ENCODE measurements at regions not wholly inside any gene's neighbourhood (a gene's known extent, or its start where the extent isn't known, plus 50 kb on each side); places are given as distances from the start of the nearest gene placed in this dataset.
"Not testable (repeated sequence)": the region's sequence is repeated elsewhere in the genome, so short reads cannot be mapped to it uniquely, and the experiment has no call there.

DNA sequence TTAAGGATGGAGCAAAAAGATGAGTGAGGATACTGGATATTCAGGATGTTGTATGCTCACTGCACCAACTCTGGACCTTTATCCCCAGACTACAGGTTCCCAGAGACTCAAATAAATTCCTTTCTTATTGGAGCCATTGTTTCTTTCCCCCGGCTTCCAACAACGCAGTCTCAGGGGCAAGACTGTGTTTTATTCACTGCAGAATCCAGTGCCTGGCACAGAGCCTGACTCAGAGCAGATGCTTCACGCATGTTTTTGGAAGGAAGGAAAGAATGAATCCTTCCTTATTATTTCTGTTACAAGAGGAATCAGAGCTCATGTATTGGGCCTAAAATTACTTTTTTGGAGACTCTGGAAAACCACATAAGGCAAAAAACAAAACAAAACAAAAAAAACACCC lies 96.0 kb upstream of the VGLL4 start:
- no peak overlapping the region for H3K4me3 ChIP-seq (ENCODE audit: low read depth, low read length)
- DNase-seq (ENCODE audit: low read depth) = no peak
- no peak for TF ChIP-seq CTCF (conservative IDR thresholded peaks at IDR 0.05; ENCODE audit: low read depth, low read length)

DNA sequence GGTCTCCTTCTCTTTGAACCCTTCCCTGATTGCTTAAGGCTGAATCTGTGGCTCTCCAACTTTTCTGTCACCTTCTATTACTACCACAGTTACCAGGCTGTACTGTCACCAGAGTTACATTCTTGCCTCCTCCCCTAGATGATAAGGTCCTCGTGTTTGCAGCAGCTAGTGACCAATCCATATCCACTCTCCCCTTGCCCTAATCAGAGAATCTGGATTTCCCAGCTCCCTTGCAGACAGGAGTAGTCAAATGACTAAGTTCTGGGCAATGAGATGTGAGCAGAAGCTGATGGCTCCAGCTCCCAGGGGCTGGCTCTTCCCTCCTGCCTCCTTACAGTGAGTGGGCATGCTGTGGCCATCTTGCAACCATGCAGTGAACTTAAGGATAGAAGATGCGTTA lies 95.4 kb upstream of the VGLL4 start:
- no peak overlapping the region for H3K4me3 ChIP-seq (ENCODE audit: low read depth, low read length)
- no peak for DNase-seq (ENCODE audit: low read depth)
- TF ChIP-seq CTCF (conservative IDR thresholded peaks at IDR 0.05; ENCODE audit: low read depth, low read length) = no peak

DNA sequence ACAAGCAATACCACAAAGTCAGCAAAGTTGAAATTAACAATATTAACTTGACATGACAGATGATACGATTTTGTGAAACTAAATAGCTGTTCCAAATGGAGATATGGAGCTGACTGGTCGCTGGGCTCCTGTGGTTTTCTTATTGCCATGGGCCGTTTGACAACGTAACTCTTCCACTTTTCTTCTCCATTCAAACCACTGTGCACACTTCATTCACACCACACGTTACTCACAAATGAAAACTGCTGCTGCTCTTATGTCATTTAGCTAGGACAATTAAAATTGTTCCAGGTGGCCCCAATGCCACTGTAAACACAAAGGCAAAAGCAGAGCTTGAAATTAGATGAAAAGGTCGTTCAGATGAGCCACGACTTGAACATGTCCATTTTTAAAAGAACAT lies 94.0 kb upstream of the VGLL4 start:
- no peak for TF ChIP-seq CTCF (conservative IDR thresholded peaks at IDR 0.05; ENCODE audit: low read depth, low read length)
- H3K4me3 ChIP-seq (ENCODE audit: low read depth, low read length) = no peak overlapping the region
- no peak for DNase-seq (ENCODE audit: low read depth)

DNA sequence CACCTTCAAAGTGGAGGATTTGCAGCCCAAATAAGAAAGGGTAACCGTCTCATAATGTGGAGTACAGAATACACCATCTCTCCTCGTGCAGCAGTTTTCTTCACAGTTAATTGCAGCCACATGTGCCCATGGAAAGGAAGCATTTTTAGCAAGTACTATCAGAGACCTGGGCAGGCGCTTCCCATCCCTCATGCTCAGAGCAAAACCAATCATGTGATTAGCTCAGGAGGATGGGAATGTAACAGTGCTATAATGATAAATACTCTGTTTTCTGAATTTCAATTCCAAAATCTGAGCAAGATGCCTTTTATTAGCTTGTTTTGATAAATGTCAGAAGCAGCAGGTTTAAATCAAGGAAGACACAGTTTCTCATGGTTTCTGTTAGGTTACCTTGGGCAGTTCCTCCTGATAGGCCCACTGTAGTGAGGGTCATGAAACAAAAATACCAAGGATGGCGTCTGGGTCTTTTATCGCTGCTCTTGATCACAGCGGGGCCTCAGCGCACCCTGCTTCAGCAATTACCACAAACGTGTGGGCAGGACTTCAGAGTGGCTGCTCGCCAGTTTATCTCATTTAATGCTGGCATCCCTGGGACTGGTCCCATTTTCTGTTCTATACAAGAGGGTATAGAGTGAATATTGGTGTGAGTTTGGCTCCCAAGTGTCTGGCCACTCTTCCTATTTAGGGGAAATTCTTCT lies 92.6 kb upstream of the VGLL4 start:
- TF ChIP-seq CTCF (conservative IDR thresholded peaks at IDR 0.05; ENCODE audit: low read depth, low read length) = no peak
- no peak overlapping the region for H3K4me3 ChIP-seq (ENCODE audit: low read depth, low read length)
- DNase-seq (ENCODE audit: low read depth) = no peak

- TF ChIP-seq CTCF (conservative IDR thresholded peaks at IDR 0.05; ENCODE audit: low read depth, low read length) = peak; percentile 19
- no peak for DNase-seq (ENCODE audit: low read depth)
- no peak overlapping the region for H3K4me3 ChIP-seq (ENCODE audit: low read depth, low read length)
Measured at GRCh38 chr3:11735638-11736037, 91.9 kb upstream of the VGLL4 start.

DNA sequence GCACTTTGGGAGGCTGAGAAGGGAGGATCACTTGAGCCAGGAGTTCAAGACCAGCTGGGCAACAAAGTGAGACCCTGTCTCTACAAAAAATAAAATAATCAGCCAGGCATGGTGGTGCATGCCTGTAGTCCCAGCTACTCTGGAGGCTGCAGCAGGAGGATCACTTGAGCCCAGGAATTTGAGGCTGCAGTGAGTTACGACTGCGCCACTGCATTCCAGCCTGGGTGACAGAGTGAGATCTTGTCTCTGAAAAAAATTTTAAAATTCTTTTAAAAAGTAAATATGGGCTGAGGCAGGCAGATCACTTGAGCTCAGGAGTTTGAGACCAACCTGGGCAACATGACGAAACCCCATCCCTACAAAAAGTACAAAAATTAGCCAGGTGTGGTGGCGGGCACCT lies 91.4 kb upstream of the VGLL4 start:
- H3K4me3 ChIP-seq (ENCODE audit: low read depth, low read length); DNase-seq (ENCODE audit: low read depth): not testable (repeated sequence)

GRCh38 chr3:11733914-11734313 lies 90.2 kb upstream of the VGLL4 start:
- DNase-seq (ENCODE audit: low read depth) = no peak
- no peak overlapping the region for H3K4me3 ChIP-seq (ENCODE audit: low read depth, low read length)
- no peak for TF ChIP-seq CTCF (conservative IDR thresholded peaks at IDR 0.05; ENCODE audit: low read depth, low read length)

Measured in epithelial cell of proximal tubule (primary cell).